Tibial nerve (tissue), 4 donors: ENCODE measurements at regions not wholly inside any gene's neighbourhood (a gene's known extent, or its start where the extent isn't known, plus 50 kb on each side); places are given as distances from the start of the nearest gene placed in this dataset.

Experiments used
- EP300 ChIP-seq, 2 donors: sonication (generic); formaldehyde crosslinking; IDR thresholded peaks; one replicate each; pipeline ENCODE4 v1.6.1; 2017; ENCODE audit warnings: antibody characterized with exemption in 2 of 2, mild to moderate bottlenecking in 1 of 2
- POLR2A ChIP-seq, 2 donors: fragments of 450-650 bp; IDR thresholded peaks; one replicate each; pipeline ENCODE4 v1.6.1; 2017; ENCODE audit warnings: antibody characterized with exemption in 2 of 2, mild to moderate bottlenecking in 2 of 2, moderate library complexity in 2 of 2
- TF ChIP-seq, protein P1 (sequence below), 5 experiments: fragments of 200-600 bp in 3 of 5; fragments of 450-650 bp in 2 of 5; sonication (generic) in 3 of 5; IDR thresholded peaks; one replicate each; pipeline ENCODE4 v1.5.1; 2016 to 2019; ENCODE audit warnings: antibody characterized with exemption in 5 of 5, mild to moderate bottlenecking in 3 of 5, moderate library complexity in 2 of 5

DNA sequence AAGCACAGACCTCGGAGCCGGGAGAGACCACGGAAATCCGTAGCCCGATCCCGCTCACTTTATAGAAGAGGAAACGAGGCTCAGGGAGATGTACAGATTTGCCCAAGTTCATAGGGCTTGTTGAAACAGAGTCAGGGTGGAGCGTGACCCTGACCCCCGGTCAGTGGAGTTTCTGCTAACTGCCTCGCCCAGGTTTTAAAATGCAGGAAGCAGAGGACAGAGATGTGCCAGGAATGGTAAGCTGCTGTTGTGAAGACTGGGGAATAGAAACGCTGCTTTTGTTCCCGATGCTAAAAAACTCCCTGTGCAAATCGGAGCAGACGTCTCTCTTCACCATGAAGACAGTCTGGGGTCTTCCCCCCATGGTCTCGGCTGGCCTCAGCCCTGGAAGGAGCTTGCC, 403.0 kb downstream of the SEC14L1 start:
- no peak for TF ChIP-seq EP300 (IDR thresholded peaks at IDR 0.05)
- no peak for TF ChIP-seq POLR2A (IDR thresholded peaks at IDR 0.05)
- TF ChIP-seq, protein P1, sequence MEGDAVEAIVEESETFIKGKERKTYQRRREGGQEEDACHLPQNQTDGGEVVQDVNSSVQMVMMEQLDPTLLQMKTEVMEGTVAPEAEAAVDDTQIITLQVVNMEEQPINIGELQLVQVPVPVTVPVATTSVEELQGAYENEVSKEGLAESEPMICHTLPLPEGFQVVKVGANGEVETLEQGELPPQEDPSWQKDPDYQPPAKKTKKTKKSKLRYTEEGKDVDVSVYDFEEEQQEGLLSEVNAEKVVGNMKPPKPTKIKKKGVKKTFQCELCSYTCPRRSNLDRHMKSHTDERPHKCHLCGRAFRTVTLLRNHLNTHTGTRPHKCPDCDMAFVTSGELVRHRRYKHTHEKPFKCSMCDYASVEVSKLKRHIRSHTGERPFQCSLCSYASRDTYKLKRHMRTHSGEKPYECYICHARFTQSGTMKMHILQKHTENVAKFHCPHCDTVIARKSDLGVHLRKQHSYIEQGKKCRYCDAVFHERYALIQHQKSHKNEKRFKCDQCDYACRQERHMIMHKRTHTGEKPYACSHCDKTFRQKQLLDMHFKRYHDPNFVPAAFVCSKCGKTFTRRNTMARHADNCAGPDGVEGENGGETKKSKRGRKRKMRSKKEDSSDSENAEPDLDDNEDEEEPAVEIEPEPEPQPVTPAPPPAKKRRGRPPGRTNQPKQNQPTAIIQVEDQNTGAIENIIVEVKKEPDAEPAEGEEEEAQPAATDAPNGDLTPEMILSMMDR (IDR thresholded peaks at IDR 0.05): no peak
